ENCODE measurements at regions not wholly inside any gene's neighbourhood (a gene's known extent, or its start where the extent isn't known, plus 50 kb on each side); places are given as distances from the start of the nearest gene placed in this dataset.

GRCh38 chr18:67646890-67647289 lies 130.4 kb upstream of the DSEL start:
- TF ChIP-seq, protein P1, sequence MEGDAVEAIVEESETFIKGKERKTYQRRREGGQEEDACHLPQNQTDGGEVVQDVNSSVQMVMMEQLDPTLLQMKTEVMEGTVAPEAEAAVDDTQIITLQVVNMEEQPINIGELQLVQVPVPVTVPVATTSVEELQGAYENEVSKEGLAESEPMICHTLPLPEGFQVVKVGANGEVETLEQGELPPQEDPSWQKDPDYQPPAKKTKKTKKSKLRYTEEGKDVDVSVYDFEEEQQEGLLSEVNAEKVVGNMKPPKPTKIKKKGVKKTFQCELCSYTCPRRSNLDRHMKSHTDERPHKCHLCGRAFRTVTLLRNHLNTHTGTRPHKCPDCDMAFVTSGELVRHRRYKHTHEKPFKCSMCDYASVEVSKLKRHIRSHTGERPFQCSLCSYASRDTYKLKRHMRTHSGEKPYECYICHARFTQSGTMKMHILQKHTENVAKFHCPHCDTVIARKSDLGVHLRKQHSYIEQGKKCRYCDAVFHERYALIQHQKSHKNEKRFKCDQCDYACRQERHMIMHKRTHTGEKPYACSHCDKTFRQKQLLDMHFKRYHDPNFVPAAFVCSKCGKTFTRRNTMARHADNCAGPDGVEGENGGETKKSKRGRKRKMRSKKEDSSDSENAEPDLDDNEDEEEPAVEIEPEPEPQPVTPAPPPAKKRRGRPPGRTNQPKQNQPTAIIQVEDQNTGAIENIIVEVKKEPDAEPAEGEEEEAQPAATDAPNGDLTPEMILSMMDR (IDR thresholded peaks at IDR 0.05; ENCODE audit: low read depth, low read length, poor library complexity, severe bottlenecking): no peak
- TF ChIP-seq EZH2phosphoT487 (IDR thresholded peaks at IDR 0.05; ENCODE audit: borderline replicate concordance, low read length): no peak
